Stomach (tissue), 8 donors: ENCODE measurements at regions not wholly inside any gene's neighbourhood (a gene's known extent, or its start where the extent isn't known, plus 50 kb on each side); places are given as distances from the start of the nearest gene placed in this dataset.
"Not testable (repeated sequence)": the region's sequence is repeated elsewhere in the genome, so short reads cannot be mapped to it uniquely, and the experiment has no call there.

ENCODE experiments used
- DNase-seq, 2 donors: peaks; one replicate each; pipeline versions ENCODE4 v3.0.0 to v3.0.0-alpha.2; 2013 to 2019
- H3K27ac ChIP-seq, 5 donors: fragments of 200-600 bp in 4 of 5; sonication (generic) in 4 of 5; one replicate each; pipeline ENCODE4 v1.5.1; 2013 to 2019; ENCODE audit warnings: mild to moderate bottlenecking in 1 of 5, moderate library complexity in 1 of 5
- H3K27me3 ChIP-seq, 3 donors: fragments of 200-600 bp; sonication (generic); one replicate each; pipeline ENCODE4 v1.5.1; 2017 to 2019; ENCODE audit warnings: mixed run types in 1 of 3
- H3K36me3 ChIP-seq, 4 donors: fragments of 200-600 bp; sonication (generic); 1 replicate in 3 of 4; 2 replicates in 1 of 4; pipeline ENCODE4 v1.5.1; 2016 to 2019
- H3K4me1 ChIP-seq, 4 donors: fragments of 200-600 bp; sonication (generic); one replicate each; pipeline ENCODE4 v1.5.1; 2016 to 2019
- H3K4me3 ChIP-seq, 4 donors: fragments of 200-600 bp; sonication (generic) in 3 of 4; one replicate each; pipeline ENCODE4 v1.5.1; 2016 to 2019; ENCODE audit warnings: mild to moderate bottlenecking in 1 of 4
- H3K9me3 ChIP-seq, 4 donors: fragments of 200-600 bp; sonication (generic); one replicate each; pipeline ENCODE4 v1.5.1; 2016 to 2019
- EP300 ChIP-seq: sonication (generic); formaldehyde crosslinking; IDR thresholded peaks from one replicate; pipeline ENCODE4 v1.6.1; 2017; ENCODE audit warnings: antibody characterized with exemption
- POLR2A ChIP-seq, 4 donors: fragments of 450-650 bp; IDR thresholded peaks; one replicate each; pipeline ENCODE4 v1.6.1; 2016; ENCODE audit warnings: antibody characterized with exemption in 4 of 4, control low read depth in 2 of 4, mild to moderate bottlenecking in 1 of 4, moderate library complexity in 1 of 4
- POLR2AphosphoS5 ChIP-seq, 3 donors: sonication (generic); formaldehyde crosslinking; IDR thresholded peaks; one replicate each; pipeline ENCODE4 v1.6.1; 2016; ENCODE audit warnings: antibody characterized with exemption in 3 of 3
- WGBS, 5 donors: extraction: QIAGEN DNeasy Blood & Tissue Kit in 3 of 5; methylation state at CpG; one replicate each; pipeline versions ENCODE4 v1.1.5 to v1.1.7; 2013 to 2018; 5-methylcytosine and 5-hydroxymethylcytosine counted together
- intact Hi-C: fragments of 100-400 bp; cut with DNase I; formaldehyde crosslinking; loops from one replicate; pipeline ENCODE4 v1.15.1; 2023; ENCODE audit warnings: low total_unique reads
- TF ChIP-seq, protein P1 (sequence below), 7 experiments: fragments of 450-650 bp in 4 of 7; fragments of 200-600 bp in 3 of 7; sonication (generic) in 3 of 7; IDR thresholded peaks; one replicate each; pipeline ENCODE4 v1.5.1; 2016 to 2019; ENCODE audit warnings: antibody characterized with exemption in 7 of 7, control low read depth in 2 of 7, mild to moderate bottlenecking in 1 of 7
- donor health status: healthy with polysubstance abuse.
- donor health status: Bipolar disorder and iron deficiency.
- donor health status: healthy.

DNA sequence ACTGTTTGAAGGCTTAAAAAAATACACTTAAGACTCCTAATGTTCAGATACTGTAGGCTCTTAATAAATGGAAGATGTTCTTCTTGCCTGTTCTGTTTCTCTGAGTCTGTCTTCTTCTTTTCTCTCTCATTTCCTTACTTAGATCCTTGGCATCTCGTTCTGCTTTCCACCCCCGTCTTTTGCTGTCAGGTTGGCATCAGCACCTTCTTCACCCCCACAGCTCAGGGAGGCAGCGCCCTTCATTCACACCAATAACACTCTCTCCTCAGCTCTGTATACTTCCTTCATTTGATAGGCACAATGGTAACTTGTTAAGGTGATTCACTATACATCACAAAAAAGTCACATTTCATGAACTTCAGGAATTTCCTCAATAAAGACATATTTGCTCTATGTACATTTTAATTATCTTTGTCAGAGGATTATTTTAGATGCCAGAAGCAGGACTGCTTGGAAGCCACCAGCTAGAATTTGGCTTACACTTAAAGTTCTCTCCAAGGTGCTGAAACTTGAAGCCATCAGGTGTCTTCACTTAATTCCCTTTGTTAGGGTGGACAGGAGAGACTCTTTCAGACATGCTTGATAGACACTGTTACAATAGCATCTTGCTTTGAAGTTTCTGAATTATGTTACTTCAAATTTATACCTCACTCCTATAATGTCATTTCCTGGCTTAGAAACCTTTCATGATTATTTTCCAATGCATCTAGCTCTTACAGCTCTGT is 670.1 kb upstream of the C16orf82 start:
- WGBS, 5 donors = 46 to 59% (median 52%) methylated on average over 3 of the region's 3 CpGs
- Histone ChIP-seq H3K4me1 (no peaks in the 10 kb centered on the region), H3K4me3 (no peak overlapping the region), H3K27ac (no peak overlapping the region), H3K9me3 (peaks cover 0 to 3% (median 0%) of the 10 kb centered on the region in 4 donors), H3K27me3 (no peaks in the 10 kb centered on the region), H3K36me3 (no peaks in the 10 kb centered on the region)
- no peak for DNase-seq
- TF ChIP-seq, protein P1, sequence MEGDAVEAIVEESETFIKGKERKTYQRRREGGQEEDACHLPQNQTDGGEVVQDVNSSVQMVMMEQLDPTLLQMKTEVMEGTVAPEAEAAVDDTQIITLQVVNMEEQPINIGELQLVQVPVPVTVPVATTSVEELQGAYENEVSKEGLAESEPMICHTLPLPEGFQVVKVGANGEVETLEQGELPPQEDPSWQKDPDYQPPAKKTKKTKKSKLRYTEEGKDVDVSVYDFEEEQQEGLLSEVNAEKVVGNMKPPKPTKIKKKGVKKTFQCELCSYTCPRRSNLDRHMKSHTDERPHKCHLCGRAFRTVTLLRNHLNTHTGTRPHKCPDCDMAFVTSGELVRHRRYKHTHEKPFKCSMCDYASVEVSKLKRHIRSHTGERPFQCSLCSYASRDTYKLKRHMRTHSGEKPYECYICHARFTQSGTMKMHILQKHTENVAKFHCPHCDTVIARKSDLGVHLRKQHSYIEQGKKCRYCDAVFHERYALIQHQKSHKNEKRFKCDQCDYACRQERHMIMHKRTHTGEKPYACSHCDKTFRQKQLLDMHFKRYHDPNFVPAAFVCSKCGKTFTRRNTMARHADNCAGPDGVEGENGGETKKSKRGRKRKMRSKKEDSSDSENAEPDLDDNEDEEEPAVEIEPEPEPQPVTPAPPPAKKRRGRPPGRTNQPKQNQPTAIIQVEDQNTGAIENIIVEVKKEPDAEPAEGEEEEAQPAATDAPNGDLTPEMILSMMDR (IDR thresholded peaks at IDR 0.05) = no peak
- TF ChIP-seq POLR2AphosphoS5 (IDR thresholded peaks at IDR 0.05) (no peak), POLR2A (IDR thresholded peaks at IDR 0.05) (no peak), EP300 (no peak)
- intact Hi-C loops = no loop called here

- TF ChIP-seq EP300 (no peak), POLR2AphosphoS5 (IDR thresholded peaks at IDR 0.05) (no peak), POLR2A (IDR thresholded peaks at IDR 0.05) (no peak)
- TF ChIP-seq, protein P1 (IDR thresholded peaks at IDR 0.05) = no peak
- intact Hi-C loops = no loop called here
Measured at GRCh38 chr16:26413780-26414179, 652.9 kb upstream of the C16orf82 start.

DNA sequence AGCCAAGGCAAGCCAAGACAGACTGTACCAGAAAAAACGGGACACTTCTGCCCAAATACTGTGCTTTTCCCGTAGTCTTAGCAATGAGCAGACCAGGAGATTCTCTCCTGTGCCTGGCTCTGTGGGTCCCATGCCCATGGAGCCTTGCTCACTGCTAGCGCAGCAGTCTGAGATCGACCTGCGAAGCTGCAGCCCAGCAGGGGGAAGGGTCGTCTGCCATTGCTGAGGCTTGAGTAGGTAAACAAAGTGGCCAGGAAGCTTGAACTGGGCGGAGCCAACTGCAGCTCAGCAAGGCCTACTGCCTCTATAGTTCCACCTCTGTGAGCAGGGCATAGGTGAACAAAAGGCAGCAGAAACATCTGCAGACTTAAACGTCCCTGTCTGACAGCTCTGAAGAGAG is 647.3 kb upstream of the C16orf82 start:
- H3K9me3 ChIP-seq = peaks cover 0 to 15% (median 2%) of the 10 kb centered on the region in 4 donors
- H3K4me1 ChIP-seq, H3K4me3 ChIP-seq, intact Hi-C loops, DNase-seq, H3K27ac ChIP-seq, H3K27me3 ChIP-seq, H3K36me3 ChIP-seq: not testable (repeated sequence)
- 35 to 49% (median 39%) methylated on average over 8 of the region's 8 CpGs for WGBS, 5 donors

More at GRCh38 chr16:26413780-26414179, 652.9 kb upstream of the C16orf82 start:
- H3K4me1 ChIP-seq = no peaks in the 10 kb centered on the region
- DNase-seq = no peak
- no peak overlapping the region for H3K27ac ChIP-seq
- no peaks in the 10 kb centered on the region for H3K27me3 ChIP-seq
- no peak overlapping the region for H3K4me3 ChIP-seq
- 43 to 61% (median 56%) methylated on average over 3 of the region's 3 CpGs for WGBS, 5 donors
- peaks cover 0 to 6% (median 4%) of the 10 kb centered on the region in 4 donors for H3K9me3 ChIP-seq
- no peaks in the 10 kb centered on the region for H3K36me3 ChIP-seq

GRCh38 chr16:26430618-26431017 is 636.1 kb upstream of the C16orf82 start:
- Histone ChIP-seq H3K36me3 (no peaks in the 10 kb centered on the region), H3K27me3 (no peaks in the 10 kb centered on the region), H3K4me1 (no peaks in the 10 kb centered on the region), H3K9me3 (peaks cover 0 to 17% (median 3%) of the 10 kb centered on the region in 4 donors), H3K27ac (no peak overlapping the region), H3K4me3 (no peak overlapping the region)
- TF ChIP-seq, protein P1 (IDR thresholded peaks at IDR 0.05) = no peak
- TF ChIP-seq POLR2AphosphoS5 (IDR thresholded peaks at IDR 0.05) = no peak
- no peak for TF ChIP-seq EP300
- TF ChIP-seq POLR2A (IDR thresholded peaks at IDR 0.05) = no peak
- 82 to 92% (median 88%) methylated on average over 2 of the region's 2 CpGs for WGBS, 5 donors
- intact Hi-C loops = no loop called here
- DNase-seq = no peak

DNA sequence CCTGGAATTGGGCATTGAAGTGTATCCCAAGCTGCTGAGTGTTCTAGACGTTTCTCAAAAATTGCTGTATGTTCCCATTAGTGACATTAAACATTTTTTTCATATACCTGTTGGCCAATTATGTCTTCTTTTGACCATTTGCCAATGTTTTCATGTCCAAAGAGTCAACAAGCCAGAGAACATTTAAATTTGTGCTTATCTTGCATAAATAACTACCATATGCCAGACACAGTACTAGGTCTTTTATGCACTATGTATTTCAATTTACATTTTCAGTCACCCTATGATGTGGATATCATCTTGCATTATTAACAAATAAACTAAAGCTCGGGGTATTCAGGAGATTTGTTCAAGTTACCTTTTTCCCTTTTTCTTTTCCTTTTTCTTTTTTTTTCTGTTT is 632.9 kb upstream of the C16orf82 start:
- no peak overlapping the region for H3K4me3 ChIP-seq
- intact Hi-C loops = no loop called here
- DNase-seq = no peak
- no peak overlapping the region for H3K27ac ChIP-seq
- WGBS, 5 donors = 54 to 68% (median 62%) methylated on average over 2 of the region's 2 CpGs
- TF ChIP-seq, protein P1 (IDR thresholded peaks at IDR 0.05) = no peak
- TF ChIP-seq POLR2AphosphoS5 (IDR thresholded peaks at IDR 0.05) (no peak), POLR2A (IDR thresholded peaks at IDR 0.05) (no peak), EP300 (no peak)
- no peaks in the 10 kb centered on the region for H3K27me3 ChIP-seq
- H3K9me3 ChIP-seq = peaks cover 0 to 17% (median 4%) of the 10 kb centered on the region in 4 donors
- H3K36me3 ChIP-seq = no peaks in the 10 kb centered on the region
- no peaks in the 10 kb centered on the region for H3K4me1 ChIP-seq
